Thoracic aorta (tissue), 2 donors: ENCODE measurements at regions not wholly inside any gene's neighbourhood (a gene's known extent, or its start where the extent isn't known, plus 50 kb on each side); places are given as distances from the start of the nearest gene placed in this dataset.

Experiments
- ATAC-seq: fragments of 150-250 bp; one replicate; pipeline ENCODE4 v1.8.0; 2017; ENCODE audit warnings: low read depth; ENCODE audit not compliant: insufficient number of reproducible peaks, low FRiP score
- DNase-seq: peaks from one replicate; pipeline ENCODE4 v3.0.0-alpha.2; 2020; ENCODE audit warnings: low spot score
- H3K27ac ChIP-seq, 2 donors: fragments of 200-600 bp; sonication (generic); 1 replicate in 1 of 2; 2 replicates in 1 of 2; pipeline ENCODE4 v1.5.1; 2016; ENCODE audit warnings: mild to moderate bottlenecking in 2 of 2, moderate library complexity in 2 of 2
- H3K27me3 ChIP-seq: fragments of 200-600 bp; sonication (generic); replicated peaks from 2 replicates; pipeline ENCODE4 v1.6.0; 2016; ENCODE audit warnings: mild to moderate bottlenecking; ENCODE audit not compliant: insufficient read depth
- H3K36me3 ChIP-seq: fragments of 200-600 bp; sonication (generic); one replicate; pipeline ENCODE4 v1.5.1; 2016
- H3K4me1 ChIP-seq, 2 donors: fragments of 200-600 bp; sonication (generic); 1 replicate in 1 of 2; 2 replicates in 1 of 2; pipeline versions ENCODE4 v1.5.1 to v1.6.0; 2016; ENCODE audit warnings: low read depth in 2 of 2, mild to moderate bottlenecking in 1 of 2; ENCODE audit not compliant: control insufficient read depth in 1 of 2
- H3K4me3 ChIP-seq: fragments of 200-600 bp; sonication (generic); 2 replicates; pipeline ENCODE4 v1.5.1; 2016; ENCODE audit warnings: mild to moderate bottlenecking
- H3K9me3 ChIP-seq: fragments of 200-600 bp; sonication (generic); 2 replicates; pipeline ENCODE4 v1.5.1; 2016
- CTCF ChIP-seq: fragments of 200-600 bp; sonication (generic); IDR thresholded peaks from one replicate; pipeline ENCODE4 v1.5.1; 2019; ENCODE audit warnings: antibody characterized with exemption

- H3K27me3 ChIP-seq: no peaks in the 10 kb centered on the region
- no peaks in the 10 kb centered on the region for H3K4me1 ChIP-seq
- H3K4me3 ChIP-seq: no peak overlapping the region
- H3K27ac ChIP-seq: no peak overlapping the region
- no peaks in the 10 kb centered on the region for H3K9me3 ChIP-seq
- DNase-seq (no peak), ATAC-seq (no peak)
- no peaks in the 10 kb centered on the region for H3K36me3 ChIP-seq
- TF ChIP-seq CTCF: no peak
Observed at GRCh38 chr6:120214088-120214499, 864.5 kb upstream of the MAN1A1 start.

- Histone ChIP-seq H3K27me3 (no peaks in the 10 kb centered on the region), H3K4me1 (no peaks in the 10 kb centered on the region), H3K36me3 (no peaks in the 10 kb centered on the region), H3K9me3 (no peaks in the 10 kb centered on the region), H3K4me3 (no peak overlapping the region), H3K27ac (no peak overlapping the region)
- no peak for DNase-seq
- ATAC-seq: no peak
- no peak for TF ChIP-seq CTCF
Observed at GRCh38 chr6:120211955-120212792, 862.6 kb upstream of the MAN1A1 start.

GRCh38 chr6:120202878-120203277, 853.3 kb upstream of the MAN1A1 start:
- H3K9me3 ChIP-seq: no peaks in the 10 kb centered on the region
- no peaks in the 10 kb centered on the region for H3K36me3 ChIP-seq
- H3K27ac ChIP-seq: no peak overlapping the region
- H3K4me1 ChIP-seq: no peaks in the 10 kb centered on the region
- DNase-seq (no peak), ATAC-seq (no peak)
- H3K27me3 ChIP-seq: no peaks in the 10 kb centered on the region
- H3K4me3 ChIP-seq: no peak overlapping the region
- no peak for TF ChIP-seq CTCF

GRCh38 chr6:120200853-120201252, 851.3 kb upstream of the MAN1A1 start:
- H3K9me3 ChIP-seq: no peaks in the 10 kb centered on the region
- H3K4me3 ChIP-seq: no peak overlapping the region
- no peak for DNase-seq
- H3K27me3 ChIP-seq: no peaks in the 10 kb centered on the region
- H3K4me1 ChIP-seq: no peaks in the 10 kb centered on the region
- TF ChIP-seq CTCF: no peak
- no peak overlapping the region for H3K27ac ChIP-seq
- H3K36me3 ChIP-seq: no peaks in the 10 kb centered on the region
- no peak for ATAC-seq

- no peak for TF ChIP-seq CTCF
- Histone ChIP-seq H3K36me3 (no peaks in the 10 kb centered on the region), H3K9me3 (no peaks in the 10 kb centered on the region), H3K27ac (no peak overlapping the region), H3K27me3 (no peaks in the 10 kb centered on the region), H3K4me3 (no peak overlapping the region), H3K4me1 (no peaks in the 10 kb centered on the region)
- no peak for ATAC-seq
- no peak for DNase-seq
Observed at GRCh38 chr6:120198033-120198432, 848.5 kb upstream of the MAN1A1 start.
